ENCODE measurements at regions not wholly inside any gene's neighbourhood (a gene's known extent, or its start where the extent isn't known, plus 50 kb on each side); places are given as distances from the start of the nearest gene placed in this dataset. TPM values are rescaled to one million over a fixed set of nuclear protein-coding genes. Genes with fewer than 3 reads are reported as not detected.

- no peaks in the 10 kb centered on the region for H3K36me3 ChIP-seq (ENCODE audit: control insufficient read depth in 1 of 2, insufficient read depth in 2 of 2, low read depth in 1 of 2, low read length in 2 of 2)
- no peak overlapping the region for H2AFZ ChIP-seq (ENCODE audit: low read depth, low read length)
- H4K8ac ChIP-seq (ENCODE audit: low read length) = no peak overlapping the region
- H3K4me2 ChIP-seq (ENCODE audit: low read length, poor library complexity, severe bottlenecking) = no peak overlapping the region
- DNase-seq = no peak
- no peak overlapping the region for H3K14ac ChIP-seq (ENCODE audit: low read length in 2 of 2)
- no peak overlapping the region for H3K4ac ChIP-seq (ENCODE audit: low read depth in 1 of 2, low read length in 2 of 2)
- H3K79me1 ChIP-seq (replicated peaks; ENCODE audit: low read length, poor library complexity, severe bottlenecking) = no peaks in the 10 kb centered on the region
- no peak overlapping the region for H2AK5ac ChIP-seq (ENCODE audit: low read length, severe bottlenecking)
- H3K18ac ChIP-seq (ENCODE audit: low read depth in 1 of 2, low read length in 2 of 2) = no peak overlapping the region
- WGBS = 76% methylated on average over 3 of the region's 4 CpGs
- no peak overlapping the region for H2BK12ac ChIP-seq (ENCODE audit: low read length in 2 of 2)
- no peaks in the 10 kb centered on the region for H3K4me1 ChIP-seq (ENCODE audit: control insufficient read depth, insufficient read depth, low read depth, low read length)
- H3K9me3 ChIP-seq (ENCODE audit: control insufficient read depth, low read length) = peaks cover 45% of the 10 kb centered on the region
- H3K4me3 ChIP-seq (ENCODE audit: insufficient read depth in 1 of 2, low read depth in 1 of 2, low read length in 2 of 2) = no peak overlapping the region
- no peak overlapping the region for H2BK15ac ChIP-seq (ENCODE audit: low read depth, poor library complexity, severe bottlenecking)
- no peak overlapping the region for H4K91ac ChIP-seq (ENCODE audit: low read length)
- no peak overlapping the region for H2BK120ac ChIP-seq (ENCODE audit: low read depth, low read length)
- H2BK5ac ChIP-seq (ENCODE audit: low read depth, low read length, poor library complexity, severe bottlenecking) = no peak overlapping the region
- peaks cover 8 to 51% of the 10 kb centered on the region in 2 experiments for H3K27me3 ChIP-seq (ENCODE audit: control insufficient read depth in 1 of 2, insufficient read depth in 1 of 2, low read length in 2 of 2)
- no peak overlapping the region for H3K23ac ChIP-seq (ENCODE audit: low read length in 2 of 2)
- no peak overlapping the region for H3K9ac ChIP-seq (ENCODE audit: low read length)
- H3K27ac ChIP-seq (ENCODE audit: low read length, poor library complexity, severe bottlenecking) = no peak overlapping the region
Observed at GRCh38 chr20:57760698-57761412, 51.0 kb upstream of the PMEPA1 start.

GRCh38 chr20:57759724-57760123 is 49.9 kb upstream of the PMEPA1 start:
- Histone ChIP-seq H3K4me3 (ENCODE audit: insufficient read depth in 1 of 2, low read depth in 1 of 2, low read length in 2 of 2) (no peak overlapping the region), H3K36me3 (ENCODE audit: control insufficient read depth in 1 of 2, insufficient read depth in 2 of 2, low read depth in 1 of 2, low read length in 2 of 2) (no peaks in the 10 kb centered on the region), H3K4me1 (ENCODE audit: control insufficient read depth, insufficient read depth, low read depth, low read length) (no peaks in the 10 kb centered on the region), H3K23ac (ENCODE audit: low read length in 2 of 2) (no peak overlapping the region), H3K79me1 (replicated peaks; ENCODE audit: low read length, poor library complexity, severe bottlenecking) (no peaks in the 10 kb centered on the region), H2AK5ac (ENCODE audit: low read length, severe bottlenecking) (no peak overlapping the region), H3K18ac (ENCODE audit: low read depth in 1 of 2, low read length in 2 of 2) (no peak overlapping the region), H2AFZ (ENCODE audit: low read depth, low read length) (no peak overlapping the region), H2BK12ac (ENCODE audit: low read length in 2 of 2) (no peak overlapping the region), H3K27me3 (ENCODE audit: control insufficient read depth in 1 of 2, insufficient read depth in 1 of 2, low read length in 2 of 2) (peaks cover 8 to 62% of the 10 kb centered on the region in 2 experiments), H3K9me3 (ENCODE audit: control insufficient read depth, low read length) (peaks cover 43% of the 10 kb centered on the region), H3K14ac (ENCODE audit: low read length in 2 of 2) (no peak overlapping the region), H3K4me2 (ENCODE audit: low read length, poor library complexity, severe bottlenecking) (no peak overlapping the region), H3K9ac (ENCODE audit: low read length) (no peak overlapping the region), H3K4ac (ENCODE audit: low read depth in 1 of 2, low read length in 2 of 2) (no peak overlapping the region), H2BK120ac (ENCODE audit: low read depth, low read length) (no peak overlapping the region), H3K27ac (ENCODE audit: low read length, poor library complexity, severe bottlenecking) (no peak overlapping the region), H2BK5ac (ENCODE audit: low read depth, low read length, poor library complexity, severe bottlenecking) (no peak overlapping the region), H4K8ac (ENCODE audit: low read length) (no peak overlapping the region), H2BK15ac (ENCODE audit: low read depth, poor library complexity, severe bottlenecking) (no peak overlapping the region), H4K91ac (ENCODE audit: low read length) (no peak overlapping the region)
- 54% methylated on average over 4 of the region's 4 CpGs for WGBS
- DNase-seq = no peak

Small RNA genes in the stretch of these regions (small RNA-seq; reads per million reads assigned to genes)
- gene MIR4532 (ENCODE audit: low read depth) = not detected
